ENCODE measurements at regions not wholly inside any gene's neighbourhood (a gene's known extent, or its start where the extent isn't known, plus 50 kb on each side); places are given as distances from the start of the nearest gene placed in this dataset.

GRCh38 chr15:85942632-85943031 lies 137.0 kb upstream of the AGBL1 start:
- WGBS, 2 donors: 78 to 80% methylated on average over 5 of the region's 5 CpGs
- intact Hi-C loops (cut with DNase I): no loop called here
- no peak for FAIRE-seq

GRCh38 chr15:85943151-85943550 lies 136.5 kb upstream of the AGBL1 start:
- no peak for ATAC-seq
- WGBS, 2 donors: 62 to 68% methylated on average over 4 of the region's 4 CpGs
- FAIRE-seq: no peak
- no peaks in the 10 kb centered on the region for H3K27me3 ChIP-seq
- DNase-seq: no peak
- no peaks in the 10 kb centered on the region for H3K9me3 ChIP-seq
- intact Hi-C loops (cut with DNase I): no loop called here
- H3K36me3 ChIP-seq: no peaks in the 10 kb centered on the region
- no peak overlapping the region for H3K4me3 ChIP-seq
- no peaks in the 10 kb centered on the region for H3K4me1 ChIP-seq
- TF ChIP-seq CTCF (IDR thresholded peaks at IDR 0.05): no peak
- no peak overlapping the region for H3K27ac ChIP-seq

More at GRCh38 chr15:85942632-85943031, 137.0 kb upstream of the AGBL1 start:
- H3K4me1 ChIP-seq: no peaks in the 10 kb centered on the region
- H3K27me3 ChIP-seq: no peaks in the 10 kb centered on the region
- peak overlapping the region in 1 of 4 donors; percentile 14 for H3K27ac ChIP-seq
- no peaks in the 10 kb centered on the region for H3K36me3 ChIP-seq
- no peaks in the 10 kb centered on the region for H3K9me3 ChIP-seq
- DNase-seq (no peak), ATAC-seq (no peak)
- no peak for TF ChIP-seq CTCF (IDR thresholded peaks at IDR 0.05)
- H3K4me3 ChIP-seq: no peak overlapping the region

GRCh38 chr15:85943791-85944190 lies 135.9 kb upstream of the AGBL1 start:
- Histone ChIP-seq H3K4me1 (no peaks in the 10 kb centered on the region), H3K27me3 (no peaks in the 10 kb centered on the region), H3K4me3 (no peak overlapping the region), H3K9me3 (no peaks in the 10 kb centered on the region), H3K27ac (no peak overlapping the region), H3K36me3 (no peaks in the 10 kb centered on the region)
- FAIRE-seq: no peak
- intact Hi-C loops (cut with DNase I): no loop called here
- DNase-seq: no peak
- TF ChIP-seq CTCF (IDR thresholded peaks at IDR 0.05): no peak
- ATAC-seq: no peak
- WGBS, 2 donors: 74 to 85% methylated on average over 2 of the region's 2 CpGs

GRCh38 chr15:85947021-85947420 lies 132.7 kb upstream of the AGBL1 start:
- Histone ChIP-seq H3K4me1 (no peaks in the 10 kb centered on the region), H3K27ac (no peak overlapping the region), H3K9me3 (no peaks in the 10 kb centered on the region), H3K27me3 (no peaks in the 10 kb centered on the region), H3K4me3 (no peak overlapping the region), H3K36me3 (no peaks in the 10 kb centered on the region)
- no peak for FAIRE-seq
- TF ChIP-seq CTCF (IDR thresholded peaks at IDR 0.05): no peak
- ATAC-seq: no peak
- DNase-seq: no peak
- 58 to 71% methylated on average over 3 of the region's 3 CpGs for WGBS, 2 donors
- intact Hi-C loops (cut with DNase I): no loop called here

GRCh38 chr15:85947936-85948335 lies 131.7 kb upstream of the AGBL1 start:
- intact Hi-C loops (cut with DNase I): no loop called here
- no peaks in the 10 kb centered on the region for H3K9me3 ChIP-seq
- WGBS, 2 donors: 72 to 84% methylated on average over 7 of the region's 7 CpGs
- no peaks in the 10 kb centered on the region for H3K27me3 ChIP-seq
- no peak overlapping the region for H3K27ac ChIP-seq
- ATAC-seq (no peak), FAIRE-seq (no peak), DNase-seq (no peak)
- no peaks in the 10 kb centered on the region for H3K36me3 ChIP-seq
- no peak overlapping the region for H3K4me3 ChIP-seq
- no peak for TF ChIP-seq CTCF (IDR thresholded peaks at IDR 0.05)
- H3K4me1 ChIP-seq: no peaks in the 10 kb centered on the region

All from pancreas (tissue), 10 donors.